Colonic mucosa (tissue), 4 donors: ENCODE measurements at regions not wholly inside any gene's neighbourhood (a gene's known extent, or its start where the extent isn't known, plus 50 kb on each side); places are given as distances from the start of the nearest gene placed in this dataset.

Source experiments
- DNase-seq: peaks from one replicate; pipeline ENCODE4 v3.0.0-alpha.2; 2020
- H3K27ac ChIP-seq: fragments of 200-600 bp; one replicate; pipeline ENCODE4 v1.8.0; 2021
- H3K27me3 ChIP-seq: fragments of 200-600 bp; one replicate; pipeline ENCODE4 v1.8.0; 2021
- H3K36me3 ChIP-seq: fragments of 200-600 bp; one replicate; pipeline ENCODE4 v1.8.0; 2021
- H3K4me1 ChIP-seq: fragments of 200-600 bp; one replicate; pipeline ENCODE4 v1.8.0; 2021; ENCODE audit warnings: mild to moderate bottlenecking
- H3K4me3 ChIP-seq: fragments of 200-600 bp; one replicate; pipeline ENCODE4 v1.8.0; 2021
- H3K9ac ChIP-seq, 2 donors: one replicate each; pipeline ENCODE4 v1.7.0; 2013; ENCODE audit warnings: control low read depth in 2 of 2, low read depth in 2 of 2, low read length in 2 of 2
- H3K9me3 ChIP-seq: fragments of 200-600 bp; one replicate; pipeline ENCODE4 v1.8.0; 2021
- CTCF ChIP-seq: fragments of 200-600 bp; IDR thresholded peaks from one replicate; pipeline ENCODE4 v1.8.0; 2022; ENCODE audit warnings: antibody characterized with exemption, mild to moderate bottlenecking
- intact Hi-C: fragments of 100-400 bp; cut with DNase I; formaldehyde crosslinking; loops from one replicate; pipeline ENCODE4 v1.14.1; 2022
- donor health status: healthy.
- donor health status: DM: no; HTN: no; CAD: no.
- donor health status: DM: no; HTN: no; CAD: no.

GRCh38 chr3:24845524-24846155 lies 351.0 kb upstream of the THRB start:
- no peaks in the 10 kb centered on the region for H3K4me1 ChIP-seq
- no peak for TF ChIP-seq CTCF
- no peak overlapping the region for H3K4me3 ChIP-seq
- no peaks in the 10 kb centered on the region for H3K36me3 ChIP-seq
- intact Hi-C loops: no loop called here
- no peak for DNase-seq
- H3K27ac ChIP-seq: no peak overlapping the region
- H3K9me3 ChIP-seq: no peaks in the 10 kb centered on the region
- no peak overlapping the region for H3K9ac ChIP-seq
- H3K27me3 ChIP-seq: no peaks in the 10 kb centered on the region

- H3K9me3 ChIP-seq: no peaks in the 10 kb centered on the region
- H3K27ac ChIP-seq: no peak overlapping the region
- H3K4me1 ChIP-seq: no peaks in the 10 kb centered on the region
- no peaks in the 10 kb centered on the region for H3K36me3 ChIP-seq
- TF ChIP-seq CTCF: no peak
- H3K4me3 ChIP-seq: no peak overlapping the region
- H3K9ac ChIP-seq: no peak overlapping the region
- no peaks in the 10 kb centered on the region for H3K27me3 ChIP-seq
- DNase-seq: no peak
- intact Hi-C loops: no loop called here
Observed at GRCh38 chr3:24846286-24846860, 351.7 kb upstream of the THRB start.

- H3K36me3 ChIP-seq: no peaks in the 10 kb centered on the region
- intact Hi-C loops: no loop called here
- no peak for DNase-seq
- H3K27ac ChIP-seq: no peak overlapping the region
- no peaks in the 10 kb centered on the region for H3K9me3 ChIP-seq
- no peaks in the 10 kb centered on the region for H3K27me3 ChIP-seq
- H3K9ac ChIP-seq: no peak overlapping the region
- no peaks in the 10 kb centered on the region for H3K4me1 ChIP-seq
- TF ChIP-seq CTCF: no peak
- H3K4me3 ChIP-seq: no peak overlapping the region
Observed at GRCh38 chr3:24850245-24850644, 355.6 kb upstream of the THRB start.

- Histone ChIP-seq H3K9ac (no peak overlapping the region), H3K9me3 (no peaks in the 10 kb centered on the region), H3K27me3 (no peaks in the 10 kb centered on the region), H3K27ac (no peak overlapping the region), H3K4me3 (no peak overlapping the region), H3K4me1 (no peaks in the 10 kb centered on the region), H3K36me3 (no peaks in the 10 kb centered on the region)
- no peak for DNase-seq
- intact Hi-C loops: no loop called here
- TF ChIP-seq CTCF: no peak
Observed at GRCh38 chr3:24853685-24854490, 359.2 kb upstream of the THRB start.

- no peak for TF ChIP-seq CTCF
- no peak for DNase-seq
- intact Hi-C loops: no loop called here
Observed at GRCh38 chr3:24854748-24855147, 360.1 kb upstream of the THRB start.

More at GRCh38 chr3:24854748-24855147, 360.1 kb upstream of the THRB start:
- H3K4me1 ChIP-seq: no peaks in the 10 kb centered on the region
- H3K27ac ChIP-seq: no peak overlapping the region
- H3K27me3 ChIP-seq: no peaks in the 10 kb centered on the region
- H3K9ac ChIP-seq: no peak overlapping the region
- H3K4me3 ChIP-seq: no peak overlapping the region
- no peaks in the 10 kb centered on the region for H3K9me3 ChIP-seq
- H3K36me3 ChIP-seq: no peaks in the 10 kb centered on the region
